A549 (cell line): ENCODE measurements at regions not wholly inside any gene's neighbourhood (a gene's known extent, or its start where the extent isn't known, plus 50 kb on each side); places are given as distances from the start of the nearest gene placed in this dataset.

Experiments
- ATAC-seq, 2 experiments: fragments of 200-7000 bp in 1 of 2; fragments of >200 bp in 1 of 2; cut with Nextera tagmentation in 1 of 2; cut with Tn5 transposase in 1 of 2; 3 replicates each; pipeline versions ENCODE4 v1.8.0 to v1.9.1; 2018 to 2020; ENCODE audit warnings: mild to moderate bottlenecking in 1 of 2, moderate library complexity in 1 of 2
- CTCF ChIA-PET: fragments of 300-600 bp; sonication (Branson Sonifier 250); formaldehyde crosslinking; extraction: SDS; loops from one replicate; lab custom pipeline; 2021; ENCODE audit warnings: antibody characterized with exemption, inconsistent platforms; lab: Yijun Ruan, JAX
- POLR2A ChIA-PET: fragments of 350-600 bp; formaldehyde crosslinking; extraction: SDS; loops from one replicate; lab custom pipeline; 2021; ENCODE audit warnings: antibody characterized with exemption, inconsistent platforms; lab: Yijun Ruan, JAX
- DNase-seq, 2 experiments: peaks; one replicate each; pipeline versions ENCODE4 v3.0.0 to v3.0.0-alpha.2; 2011 to 2016; ENCODE audit warnings: low read depth in 1 of 2, low spot score in 1 of 2
- FAIRE-seq: peaks from 2 replicates; lab custom pipeline; 2011; peaks lifted over from hg19 to GRCh38; lab: Jason Lieb, UNC
- H3K27ac ChIP-seq, 2 experiments: fragments of >200 bp; sonication (Bioruptor Twin); formaldehyde crosslinking; 3 replicates each; pipeline ENCODE4 v1.5.1; 2016 to 2017
- H3K4me1 ChIP-seq: fragments of >200 bp; sonication (Bioruptor Twin); formaldehyde crosslinking; 3 replicates; pipeline ENCODE4 v1.6.1; 2016
- H3K4me2 ChIP-seq: fragments of >200 bp; sonication (Bioruptor Twin); formaldehyde crosslinking; 3 replicates; pipeline ENCODE4 v1.6.1; 2016
- H3K4me3 ChIP-seq: fragments of >200 bp; sonication (Bioruptor Twin); formaldehyde crosslinking; 3 replicates; pipeline ENCODE4 v1.5.1; 2016
- H3K9me3 ChIP-seq: fragments of >200 bp; sonication (Bioruptor Twin); formaldehyde crosslinking; 3 replicates; pipeline ENCODE4 v1.6.1; 2016
- CBX2 ChIP-seq: fragments of 200-600 bp; sonication (generic); IDR thresholded peaks from 2 replicates; pipeline ENCODE4 v1.6.1; 2016; ENCODE audit warnings: low read depth, mild to moderate bottlenecking, borderline replicate concordance
- CEBPB ChIP-seq, 2 experiments: fragments of >200 bp in 1 of 2; sonication (Bioruptor Twin) in 1 of 2; formaldehyde crosslinking in 1 of 2; IDR thresholded peaks; 2 replicates each; pipeline ENCODE4 v1.6.1; 2012 to 2016
- CTCF ChIP-seq: fragments of >200 bp; sonication (Bioruptor Twin); formaldehyde crosslinking; IDR thresholded peaks from 3 replicates; pipeline ENCODE4 v1.5.1; 2016
- E2F6 ChIP-seq: IDR thresholded peaks from 2 replicates; pipeline ENCODE4 v1.6.1; 2012; ENCODE audit warnings: low read depth, borderline replicate concordance
- ELK1 ChIP-seq: fragments of 150-350 bp; IDR thresholded peaks from 2 replicates; pipeline ENCODE4 v1.6.1; 2014; ENCODE audit warnings: low read depth, mild to moderate bottlenecking, low read length
- EP300 ChIP-seq, 2 experiments: fragments of >200 bp; sonication (Bioruptor Twin); formaldehyde crosslinking; IDR thresholded peaks; 2 replicates in 1 of 2; 3 replicates in 1 of 2; pipeline ENCODE4 v1.6.1; 2016 to 2017
- HES2 ChIP-seq: fragments of >200 bp; sonication (Bioruptor Twin); formaldehyde crosslinking; IDR thresholded peaks from 2 replicates; pipeline ENCODE4 v1.6.1; 2016
- JUN ChIP-seq, 2 experiments: fragments of >200 bp; sonication (Bioruptor Twin); formaldehyde crosslinking; IDR thresholded peaks; 2 replicates in 1 of 2; 3 replicates in 1 of 2; pipeline ENCODE4 v1.6.1; 2016 to 2017
- KDM1A ChIP-seq: fragments of 200-600 bp; sonication (generic); IDR thresholded peaks from 2 replicates; pipeline ENCODE4 v1.6.1; 2016; ENCODE audit warnings: low read depth, mild to moderate bottlenecking
- MAX ChIP-seq: IDR thresholded peaks from 2 replicates; pipeline ENCODE4 v1.6.1; 2012
- PHF8 ChIP-seq: fragments of 200-600 bp; sonication (generic); IDR thresholded peaks from 2 replicates; pipeline ENCODE4 v1.6.1; 2016; ENCODE audit warnings: low read depth, mild to moderate bottlenecking, antibody characterized with exemption, moderate library complexity, borderline replicate concordance
- POLR2A ChIP-seq: IDR thresholded peaks from 2 replicates; pipeline ENCODE4 v1.6.1; 2012; ENCODE audit warnings: mild to moderate bottlenecking, low read length
- RAD21 ChIP-seq, 2 experiments: fragments of >200 bp in 1 of 2; sonication (Bioruptor Twin) in 1 of 2; formaldehyde crosslinking in 1 of 2; IDR thresholded peaks in 1 of 2; conservative IDR thresholded peaks in 1 of 2; 2 replicates in 1 of 2; 3 replicates in 1 of 2; pipeline ENCODE4 v1.6.1; 2012 to 2018; ENCODE audit warnings: inconsistent platforms in 1 of 2
- REST ChIP-seq: fragments of 200-600 bp; sonication (generic); IDR thresholded peaks from 2 replicates; pipeline ENCODE4 v1.6.1; 2016; ENCODE audit warnings: antibody characterized with exemption, mild to moderate bottlenecking, moderate library complexity
- RNF2 ChIP-seq: fragments of 200-600 bp; sonication (generic); IDR thresholded peaks from 2 replicates; pipeline ENCODE4 v1.6.1; 2016; ENCODE audit warnings: low read depth, mild to moderate bottlenecking, antibody characterized with exemption, moderate library complexity, borderline replicate concordance
- SMC3 ChIP-seq: fragments of >200 bp; sonication (Bioruptor Twin); formaldehyde crosslinking; IDR thresholded peaks from 3 replicates; pipeline ENCODE4 v1.6.1; 2018; ENCODE audit warnings: inconsistent platforms
- SREBF2 ChIP-seq: fragments of 450-650 bp; IDR thresholded peaks from 2 replicates; pipeline ENCODE4 v1.6.1; 2014; ENCODE audit warnings: mild to moderate bottlenecking, moderate library complexity
- WGBS: methylation state at CpG from one replicate; pipeline ENCODE4 v1.1.6; 2017; ENCODE audit errors: missing lambda C conversion rate; 5-methylcytosine and 5-hydroxymethylcytosine counted together

GRCh38 chr3:177493091-177493490 is 295.8 kb upstream of the TBL1XR1 start:
- DNase-seq (no peak), ATAC-seq (no peak), FAIRE-seq (no peak)
- Histone ChIP-seq H3K9me3 (no peaks in the 10 kb centered on the region), H3K4me1 (no peaks in the 10 kb centered on the region), H3K27ac (no peak overlapping the region), H3K4me2 (no peak overlapping the region), H3K4me3 (no peak overlapping the region)
- POLR2A ChIA-PET = no interaction called here
- CTCF ChIA-PET = no interaction called here
- WGBS = 89% methylated on average over 2 of the region's 2 CpGs
- TF ChIP-seq KDM1A = no peak
- no peak for TF ChIP-seq JUN (IDR thresholded peaks at IDR 0.05)
- TF ChIP-seq, all 56 proteins: peak for 0

GRCh38 chr3:177494216-177494615 is 296.9 kb upstream of the TBL1XR1 start:
- ChIA-PET POLR2A (no interaction called here), CTCF (no interaction called here)
- FAIRE-seq (no peak), DNase-seq (no peak), ATAC-seq (no peak)
- Histone ChIP-seq H3K4me3 (no peak overlapping the region), H3K9me3 (no peaks in the 10 kb centered on the region), H3K4me1 (peaks cover 6% of the 10 kb centered on the region; the same call in 1 of the 3 replicates), H3K4me2 (no peak overlapping the region), H3K27ac (no peak overlapping the region)
- TF ChIP-seq E2F6 (no peak), MAX (no peak), ELK1 (no peak), REST (no peak), RNF2 (no peak), CBX2 (no peak), CTCF (no peak), RAD21 (conservative IDR thresholded peaks at IDR 0.05 in 1 of 2, IDR thresholded peaks at IDR 0.05 in 1 of 2) (no peak), CEBPB (IDR thresholded peaks at IDR 0.05) (no peak), SMC3 (no peak), KDM1A (no peak), HES2 (no peak), POLR2A (no peak)
- 90% methylated on average over 3 of the region's 3 CpGs for WGBS

GRCh38 chr3:177495566-177495965 is 298.3 kb upstream of the TBL1XR1 start:
- Histone ChIP-seq H3K4me3 (no peak overlapping the region), H3K9me3 (no peaks in the 10 kb centered on the region), H3K4me1 (peaks cover 6% of the 10 kb centered on the region; the same call in 1 of the 3 replicates)
- CTCF ChIA-PET = no interaction called here
- TF ChIP-seq PHF8 (no peak), E2F6 (no peak), SMC3 (no peak), SREBF2 (no peak), EP300 (IDR thresholded peaks at IDR 0.05) (no peak)
- TF ChIP-seq, all 56 proteins: peak for 0
- Histone ChIP-seq H3K27ac (no peak overlapping the region), H3K4me2 (no peak overlapping the region)
- no peak for DNase-seq
- POLR2A ChIA-PET = no interaction called here
- no peak for ATAC-seq
- FAIRE-seq = no peak
